Ovary (tissue), 3 donors: ENCODE measurements at regions not wholly inside any gene's neighbourhood (a gene's known extent, or its start where the extent isn't known, plus 50 kb on each side); places are given as distances from the start of the nearest gene placed in this dataset.

Source experiments
- CTCF ChIP-seq, 3 donors: fragments of 450-650 bp in 2 of 3; fragments of 200-600 bp in 1 of 3; IDR thresholded peaks; one replicate each; pipeline versions ENCODE4 v1.5.1 to v1.8.0; 2016 to 2022; ENCODE audit warnings: antibody characterized with exemption in 3 of 3, mild to moderate bottlenecking in 1 of 3
- POLR2A ChIP-seq: fragments of 450-650 bp; IDR thresholded peaks from one replicate; pipeline ENCODE4 v1.6.1; 2017; ENCODE audit warnings: antibody characterized with exemption, mild to moderate bottlenecking, moderate library complexity
- donor health status: DM: no; HTN: no; CAD: no.

GRCh38 chr5:118491351-118491750 is 497.0 kb downstream of the DTWD2 start:
- TF ChIP-seq CTCF (IDR thresholded peaks at IDR 0.05) (no peak), POLR2A (no peak)
